GM23338 (cell line): ENCODE measurements at regions not wholly inside any gene's neighbourhood (a gene's known extent, or its start where the extent isn't known, plus 50 kb on each side); places are given as distances from the start of the nearest gene placed in this dataset.

ENCODE experiments used
- ATAC-seq: fragments of 200-7000 bp; cut with Tn5 transposase; 3 replicates; pipeline ENCODE4 v1.9.1; 2020
- DNase-seq: peaks from one replicate; pipeline ENCODE4 v3.0.0-alpha.2; 2015; ENCODE audit warnings: low spot score
- H2AFZ ChIP-seq: fragments of 200-600 bp; sonication (generic); 2 replicates; pipeline ENCODE4 v1.8.0; 2016; ENCODE audit warnings: antibody characterized with exemption, mild to moderate bottlenecking, moderate library complexity
- H3F3A ChIP-seq: fragments of 200-600 bp; sonication (generic); replicated peaks from 2 replicates; pipeline ENCODE4 v1.8.0; 2017; ENCODE audit warnings: antibody characterized with exemption, mixed run types, low read depth
- H3K27ac ChIP-seq: fragments of 200-600 bp; sonication (generic); 2 replicates; pipeline ENCODE4 v1.6.1; 2016; ENCODE audit warnings: low read depth
- H3K27me3 ChIP-seq: fragments of 200-600 bp; sonication (generic); 2 replicates; pipeline ENCODE4 v1.8.0; 2016; ENCODE audit warnings: mild to moderate bottlenecking, mixed run types, moderate library complexity; ENCODE audit not compliant: insufficient read depth
- H3K36me3 ChIP-seq: fragments of 200-600 bp; sonication (generic); 2 replicates; pipeline ENCODE4 v1.8.0; 2016; ENCODE audit warnings: mild to moderate bottlenecking; ENCODE audit not compliant: insufficient read depth
- H3K4me1 ChIP-seq: fragments of 200-600 bp; sonication (generic); 2 replicates; pipeline ENCODE4 v1.8.0; 2016; ENCODE audit warnings: mild to moderate bottlenecking, moderate library complexity; ENCODE audit not compliant: insufficient read depth
- H3K4me2 ChIP-seq: fragments of 200-600 bp; sonication (generic); 2 replicates; pipeline ENCODE4 v1.7.1; 2017; ENCODE audit warnings: mixed run types
- H3K4me3 ChIP-seq: fragments of 200-600 bp; sonication (generic); 2 replicates; pipeline ENCODE4 v1.6.1; 2016; ENCODE audit warnings: mixed run types
- H3K79me2 ChIP-seq: fragments of 200-600 bp; sonication (generic); replicated peaks from 2 replicates; pipeline ENCODE4 v1.8.0; 2017; ENCODE audit warnings: mild to moderate bottlenecking; ENCODE audit not compliant: insufficient read depth
- H3K9me2 ChIP-seq: fragments of 200-600 bp; sonication (generic); 2 replicates; pipeline ENCODE4 v1.8.0; 2017; ENCODE audit not compliant: insufficient read depth
- H4K20me1 ChIP-seq: fragments of 200-600 bp; sonication (generic); replicated peaks from 2 replicates; pipeline ENCODE4 v1.8.0; 2017; ENCODE audit warnings: mild to moderate bottlenecking; ENCODE audit not compliant: insufficient read depth
- H3K27ac Mint-ChIP-seq: 2 replicates; pipeline ENCODE4 v1.8.0; 2020; ENCODE audit warnings: inconsistent platforms, mild to moderate bottlenecking, moderate library complexity, mixed read lengths
- H3K27me3 Mint-ChIP-seq: 3 replicates; pipeline ENCODE4 v1.8.0; 2022; ENCODE audit warnings: low read depth, mild to moderate bottlenecking, moderate library complexity, mixed read lengths, inconsistent platforms; ENCODE audit not compliant: insufficient read depth, poor library complexity
- H3K36me3 Mint-ChIP-seq: 3 replicates; pipeline ENCODE4 v1.8.0; 2021; ENCODE audit warnings: low read depth, mild to moderate bottlenecking, inconsistent platforms, moderate library complexity, mixed read lengths
- H3K4me1 Mint-ChIP-seq: 3 replicates; pipeline ENCODE4 v1.8.0; 2020; ENCODE audit warnings: mild to moderate bottlenecking, inconsistent platforms, mixed read lengths
- H3K4me3 Mint-ChIP-seq: 3 replicates; pipeline ENCODE4 v1.8.0; 2021; ENCODE audit warnings: moderate library complexity, mild to moderate bottlenecking, inconsistent platforms, mixed read lengths
- H3K9me3 Mint-ChIP-seq: 3 replicates; pipeline ENCODE4 v1.8.0; 2020; ENCODE audit warnings: moderate library complexity, mild to moderate bottlenecking, inconsistent platforms, mixed read lengths
- CREB1 ChIP-seq: fragments of 250-450 bp; sonication (Bioruptor Pico); IDR thresholded peaks from 2 replicates; pipeline ENCODE4 v1.5.0; 2020; ENCODE audit warnings: low read depth, mild to moderate bottlenecking, moderate library complexity
- CTCF ChIP-seq, 2 experiments: fragments of 200-600 bp in 1 of 2; sonication (generic) in 1 of 2; conservative IDR thresholded peaks; 2 replicates each; pipeline versions ENCODE4 v1.5.1 to v1.6.1; 2016 to 2017; ENCODE audit warnings: antibody characterized with exemption in 2 of 2, low read depth in 2 of 2, mild to moderate bottlenecking in 2 of 2, moderate library complexity in 1 of 2
- ETS1 ChIP-seq: IDR thresholded peaks from 2 replicates; pipeline ENCODE4 v1.6.1; 2016; ENCODE audit warnings: antibody characterized with exemption
- EZH2phosphoT487 ChIP-seq: fragments of 200-600 bp; sonication (generic); IDR thresholded peaks from one replicate; pipeline ENCODE4 v1.8.1; 2018; ENCODE audit warnings: antibody characterized with exemption; ENCODE audit not compliant: unreplicated experiment
- JUNB ChIP-seq: IDR thresholded peaks from one replicate; pipeline ENCODE4 v1.6.1; 2016; ENCODE audit warnings: antibody characterized with exemption; ENCODE audit not compliant: unreplicated experiment
- POLR2AphosphoS5 ChIP-seq: IDR thresholded peaks from 2 replicates; pipeline ENCODE4 v1.6.1; 2016; ENCODE audit warnings: antibody characterized with exemption, low read depth
- STAT1 ChIP-seq: IDR thresholded peaks from one replicate; pipeline ENCODE4 v1.6.1; 2016; ENCODE audit warnings: antibody characterized with exemption; ENCODE audit not compliant: unreplicated experiment
- ZNF331 ChIP-seq: fragments of 250-450 bp; sonication (Bioruptor Pico); IDR thresholded peaks from 2 replicates; pipeline ENCODE4 v1.5.0; 2020; ENCODE audit warnings: low read depth, mild to moderate bottlenecking, moderate library complexity
- ZNF462 ChIP-seq: fragments of 250-450 bp; sonication (Bioruptor Pico); IDR thresholded peaks from 2 replicates; pipeline ENCODE4 v1.5.0; 2020; ENCODE audit warnings: mild to moderate bottlenecking, moderate library complexity

- TF ChIP-seq ZNF462 (CRISPR knock-in tag) (no peak), STAT1 (no peak), CREB1 (CRISPR knock-in tag) (no peak), ZNF331 (no peak), ETS1 (no peak), CTCF (conservative IDR thresholded peaks at IDR 0.05; ENCODE audit: low read depth in 2 of 2) (no peak)
These were observed 71.9 kb downstream of the DYRK2 start (continued) for GRCh38 chr12:67720351-67720856.

- H3K79me2 ChIP-seq: no peaks in the 10 kb centered on the region
- H3K4me2 ChIP-seq: no peak overlapping the region
- H3K4me1 ChIP-seq: no peaks in the 10 kb centered on the region
- H3K27me3 Mint-ChIP-seq: no peaks in the 10 kb centered on the region
- H3K4me3 Mint-ChIP-seq: no peak overlapping the region
- no peaks in the 10 kb centered on the region for H3K9me3 Mint-ChIP-seq
- no peaks in the 10 kb centered on the region for H4K20me1 ChIP-seq
- H3F3A ChIP-seq: no peaks in the 10 kb centered on the region
- H3K4me1 Mint-ChIP-seq: no peaks in the 10 kb centered on the region
- no peaks in the 10 kb centered on the region for H3K27me3 ChIP-seq
- no peak overlapping the region for H2AFZ ChIP-seq
- TF ChIP-seq ZNF331 (no peak), POLR2AphosphoS5 (no peak), CTCF (conservative IDR thresholded peaks at IDR 0.05; ENCODE audit: low read depth in 2 of 2) (no peak), ETS1 (no peak), JUNB (no peak), EZH2phosphoT487 (no peak)
- no peaks in the 10 kb centered on the region for H3K36me3 ChIP-seq
- 0 out of 2 replicates have a peak, but pooled peaks cover 5% of the 10 kb centered on the region for H3K9me2 ChIP-seq
- H3K4me3 ChIP-seq: no peak overlapping the region
- H3K36me3 Mint-ChIP-seq: no peaks in the 10 kb centered on the region; the same call in 2 of the 3 replicates
- no peak overlapping the region for H3K27ac ChIP-seq
- DNase-seq (no peak), ATAC-seq (no peak)
- no peak overlapping the region for H3K27ac Mint-ChIP-seq
These were observed 72.7 kb downstream of the DYRK2 start for GRCh38 chr12:67721248-67721647.
